ENCODE measurements at regions not wholly inside any gene's neighbourhood (a gene's known extent, or its start where the extent isn't known, plus 50 kb on each side); places are given as distances from the start of the nearest gene placed in this dataset.

GRCh38 chr21:26320596-26320995 lies 150.0 kb upstream of the APP start:
- TF ChIP-seq EP300 (IDR thresholded peaks at IDR 0.05; ENCODE audit: borderline replicate concordance): no peak
- TF ChIP-seq, protein P1, sequence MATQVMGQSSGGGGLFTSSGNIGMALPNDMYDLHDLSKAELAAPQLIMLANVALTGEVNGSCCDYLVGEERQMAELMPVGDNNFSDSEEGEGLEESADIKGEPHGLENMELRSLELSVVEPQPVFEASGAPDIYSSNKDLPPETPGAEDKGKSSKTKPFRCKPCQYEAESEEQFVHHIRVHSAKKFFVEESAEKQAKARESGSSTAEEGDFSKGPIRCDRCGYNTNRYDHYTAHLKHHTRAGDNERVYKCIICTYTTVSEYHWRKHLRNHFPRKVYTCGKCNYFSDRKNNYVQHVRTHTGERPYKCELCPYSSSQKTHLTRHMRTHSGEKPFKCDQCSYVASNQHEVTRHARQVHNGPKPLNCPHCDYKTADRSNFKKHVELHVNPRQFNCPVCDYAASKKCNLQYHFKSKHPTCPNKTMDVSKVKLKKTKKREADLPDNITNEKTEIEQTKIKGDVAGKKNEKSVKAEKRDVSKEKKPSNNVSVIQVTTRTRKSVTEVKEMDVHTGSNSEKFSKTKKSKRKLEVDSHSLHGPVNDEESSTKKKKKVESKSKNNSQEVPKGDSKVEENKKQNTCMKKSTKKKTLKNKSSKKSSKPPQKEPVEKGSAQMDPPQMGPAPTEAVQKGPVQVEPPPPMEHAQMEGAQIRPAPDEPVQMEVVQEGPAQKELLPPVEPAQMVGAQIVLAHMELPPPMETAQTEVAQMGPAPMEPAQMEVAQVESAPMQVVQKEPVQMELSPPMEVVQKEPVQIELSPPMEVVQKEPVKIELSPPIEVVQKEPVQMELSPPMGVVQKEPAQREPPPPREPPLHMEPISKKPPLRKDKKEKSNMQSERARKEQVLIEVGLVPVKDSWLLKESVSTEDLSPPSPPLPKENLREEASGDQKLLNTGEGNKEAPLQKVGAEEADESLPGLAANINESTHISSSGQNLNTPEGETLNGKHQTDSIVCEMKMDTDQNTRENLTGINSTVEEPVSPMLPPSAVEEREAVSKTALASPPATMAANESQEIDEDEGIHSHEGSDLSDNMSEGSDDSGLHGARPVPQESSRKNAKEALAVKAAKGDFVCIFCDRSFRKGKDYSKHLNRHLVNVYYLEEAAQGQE (IDR thresholded peaks at IDR 0.05; ENCODE audit: low read depth): no peak

Data from Ishikawa (cell line).